ENCODE measurements at regions not wholly inside any gene's neighbourhood (a gene's known extent, or its start where the extent isn't known, plus 50 kb on each side); places are given as distances from the start of the nearest gene placed in this dataset.

DNA sequence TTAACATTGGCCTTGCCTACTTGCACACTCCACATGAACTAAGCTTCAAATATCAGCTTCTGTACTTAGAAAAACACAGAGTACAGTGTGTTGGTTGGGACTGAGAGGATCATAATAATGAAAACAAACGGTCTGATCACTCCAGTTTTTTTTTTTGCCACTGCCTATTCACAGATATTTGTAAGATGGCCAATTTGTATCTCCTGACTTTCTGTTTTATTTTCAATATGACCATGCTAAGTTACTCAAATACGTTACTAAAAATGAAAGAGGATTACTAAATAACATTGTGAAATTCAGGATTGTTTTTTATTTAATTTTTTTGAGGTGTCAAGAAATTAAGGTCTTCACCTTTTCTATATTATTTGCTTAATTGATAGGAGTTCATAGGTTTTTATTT lies 595.1 kb downstream of the TUSC7 start:
- no peak for DNase-seq

DNA sequence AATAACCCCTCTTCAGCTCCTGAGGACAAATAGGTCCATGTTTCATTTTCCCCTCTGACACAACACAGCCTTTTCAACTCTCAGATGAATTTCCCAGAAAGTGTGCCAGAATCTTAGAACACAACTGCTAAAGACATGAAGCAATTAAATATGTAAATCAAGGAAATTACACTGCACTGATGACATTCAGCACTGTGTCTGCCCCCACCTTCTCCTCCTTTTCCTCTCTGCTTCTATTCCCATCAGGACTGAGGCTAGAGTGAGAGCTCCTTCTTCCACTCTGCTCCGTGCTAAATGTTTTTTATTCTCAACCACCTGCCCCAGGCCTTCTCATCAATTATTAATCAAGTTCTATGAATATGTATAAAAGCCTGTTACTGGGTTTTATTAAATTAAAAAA lies 596.1 kb downstream of the TUSC7 start:
- no peak for DNase-seq

DNA sequence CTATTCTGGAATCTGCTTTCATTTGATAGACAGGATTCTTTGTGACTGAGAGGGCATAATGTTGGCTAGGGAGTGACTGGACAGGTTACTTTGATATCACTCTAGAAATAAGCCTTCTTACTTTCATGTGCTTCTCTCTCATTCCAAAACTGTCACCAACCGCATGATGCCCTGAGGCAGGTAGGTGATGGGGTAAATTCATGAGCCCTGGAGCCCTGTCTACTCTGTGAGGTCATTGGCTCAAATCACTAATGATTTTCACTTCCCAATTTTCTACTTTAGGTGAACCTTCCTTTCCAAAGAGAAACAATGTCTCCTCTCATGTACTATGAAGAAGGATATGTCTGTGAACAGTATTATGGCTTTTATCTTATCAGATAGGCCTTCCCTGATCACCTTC lies 596.7 kb downstream of the TUSC7 start:
- no peak for DNase-seq

DNA sequence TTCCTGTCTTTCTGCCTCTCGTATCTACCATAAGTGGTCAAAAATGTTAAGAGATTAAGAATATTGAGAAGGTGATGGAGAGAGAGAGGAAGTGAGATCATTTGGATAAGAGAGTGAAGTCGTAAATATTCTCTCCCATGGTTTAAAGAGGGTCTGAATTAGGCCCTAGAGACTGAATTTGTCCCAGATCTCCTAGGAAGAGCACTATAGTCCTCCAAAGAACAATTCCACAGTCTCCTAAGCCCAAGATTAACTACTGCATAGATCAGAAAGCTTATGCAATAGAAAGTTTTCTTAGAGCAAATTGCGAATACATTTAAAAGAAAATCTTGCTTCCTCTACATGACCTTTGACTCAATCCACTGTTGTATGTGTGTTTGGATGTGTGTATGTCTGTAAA lies 598.8 kb downstream of the TUSC7 start:
- DNase-seq = no peak

DNA sequence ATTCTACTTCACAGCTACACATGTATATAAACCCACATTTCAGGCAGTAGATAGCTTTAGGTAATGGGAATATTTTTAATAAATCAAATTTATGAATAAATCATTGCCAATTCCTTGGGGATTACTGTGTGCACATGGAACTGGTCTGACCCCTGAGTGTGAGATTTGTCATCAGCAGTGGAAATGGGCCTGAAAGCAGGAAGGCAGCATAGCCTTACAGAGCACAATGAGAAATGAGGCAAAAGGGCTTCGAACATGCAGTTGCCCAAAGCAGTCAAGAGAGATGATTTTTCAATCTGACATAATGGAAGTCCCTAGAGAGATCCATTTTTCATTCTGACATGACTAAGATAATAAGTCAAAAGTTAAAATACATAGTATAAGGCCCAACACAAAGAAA lies 599.2 kb downstream of the TUSC7 start:
- DNase-seq = no peak

DNA sequence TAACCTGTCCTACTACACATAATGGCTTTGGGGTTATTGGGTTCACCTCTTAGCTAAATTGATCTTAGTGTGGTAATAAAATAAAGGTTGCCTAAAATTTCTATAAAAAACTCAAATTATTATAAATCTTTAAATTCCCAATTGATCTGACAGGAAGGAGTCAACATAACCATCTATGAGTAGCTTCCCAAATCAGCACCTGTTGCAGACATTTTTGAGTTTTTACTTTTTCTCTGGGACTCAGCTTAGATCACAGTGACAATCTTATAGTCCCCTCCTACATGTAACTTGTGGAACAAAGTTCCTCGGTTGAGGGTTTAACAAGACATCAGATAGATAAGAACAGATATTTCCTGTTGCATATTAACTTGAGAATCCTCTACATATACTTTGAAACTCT lies 601.0 kb downstream of the TUSC7 start:
- no peak for DNase-seq

DNA sequence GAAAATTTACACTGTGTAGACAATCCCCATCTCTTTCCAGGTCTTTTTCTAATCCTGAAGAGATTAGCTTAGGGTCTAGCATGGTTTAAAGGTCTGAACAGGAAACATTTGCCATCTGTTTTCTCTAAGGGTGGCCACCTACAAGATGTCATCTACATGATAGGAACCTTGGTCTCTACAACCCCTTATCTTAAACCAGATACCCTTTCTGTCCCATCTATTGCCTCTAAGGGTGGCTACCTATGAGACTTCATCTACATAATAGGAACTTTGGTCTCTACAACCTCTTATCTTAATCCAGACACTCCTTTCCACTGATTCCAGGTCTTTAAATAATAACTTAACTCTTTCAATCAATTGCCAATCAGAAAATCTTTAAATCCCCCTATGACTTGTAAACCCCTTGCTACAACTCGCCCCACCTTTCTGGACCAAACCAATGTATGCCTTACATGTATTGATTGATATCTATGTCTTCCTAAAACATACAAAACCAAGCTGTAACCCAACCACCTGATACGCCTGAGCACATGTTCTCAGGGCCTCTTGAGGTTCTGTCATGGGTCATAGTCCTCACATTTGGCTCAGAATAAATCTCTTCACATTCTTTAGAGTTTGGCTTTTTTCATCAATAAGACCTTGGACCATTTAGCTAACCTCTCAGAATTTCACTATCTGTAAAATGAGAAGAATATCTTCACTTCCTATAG lies 605.0 kb downstream of the TUSC7 start:
- DNase-seq = no peak

DNA sequence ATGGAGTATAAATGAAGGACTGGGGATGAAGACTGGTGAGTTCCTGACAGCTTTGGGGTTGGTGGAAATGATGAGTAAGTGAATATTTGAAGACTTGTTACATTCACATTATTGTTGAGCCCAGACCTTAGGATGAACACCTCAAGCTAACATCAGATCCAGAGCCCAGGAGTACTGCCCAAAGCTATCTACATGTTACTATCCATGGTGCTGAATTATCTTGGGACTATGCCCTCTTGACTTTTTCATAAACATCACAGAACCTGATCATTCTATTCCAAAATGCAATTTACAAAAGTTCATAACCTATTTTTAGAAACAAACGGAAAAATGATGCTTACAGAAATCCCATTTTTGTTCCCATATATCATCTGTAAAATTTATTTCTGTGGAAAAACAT lies 613.3 kb downstream of the TUSC7 start:
- peak; percentile 14 for DNase-seq

DNA sequence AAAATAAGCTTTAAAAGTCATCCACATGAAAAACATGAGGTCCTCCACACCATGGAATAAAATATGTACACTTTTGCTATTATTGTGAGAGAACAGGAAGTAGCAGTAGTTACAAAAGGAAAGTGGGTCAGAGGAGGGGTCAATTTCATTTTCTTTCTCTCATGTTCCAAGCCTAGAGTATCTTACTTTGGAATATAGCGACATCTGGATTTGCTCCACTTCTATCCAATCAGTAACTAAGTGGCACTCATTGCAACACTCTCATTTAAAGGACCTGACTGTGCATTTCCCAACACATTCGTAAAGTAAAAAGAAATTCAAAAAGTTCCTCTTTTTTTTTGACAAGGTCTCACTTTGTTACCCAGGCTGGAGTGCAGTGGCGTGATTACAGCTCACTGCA lies 637.3 kb downstream of the TUSC7 start:
- DNase-seq = no peak

DNA sequence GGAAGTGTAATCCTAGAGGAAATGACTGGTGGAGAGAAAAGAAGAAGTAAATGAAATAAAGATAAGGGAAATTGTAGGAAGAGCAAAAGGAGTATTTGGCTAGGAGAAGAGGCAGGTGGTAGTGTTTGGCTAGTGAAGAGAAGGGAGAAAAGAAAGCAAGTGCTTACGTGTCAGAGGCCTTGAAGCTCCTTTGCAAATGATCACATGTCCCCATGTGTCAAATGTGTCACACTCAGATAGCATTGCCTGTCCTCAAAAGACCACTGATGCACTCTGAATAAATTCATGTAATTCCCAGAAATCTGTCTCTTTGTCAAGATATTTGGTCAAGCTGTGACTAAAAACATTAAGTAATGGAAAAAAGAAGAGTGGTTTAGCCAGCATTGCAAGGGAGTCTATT lies 639.3 kb downstream of the TUSC7 start:
- DNase-seq = no peak

DNA sequence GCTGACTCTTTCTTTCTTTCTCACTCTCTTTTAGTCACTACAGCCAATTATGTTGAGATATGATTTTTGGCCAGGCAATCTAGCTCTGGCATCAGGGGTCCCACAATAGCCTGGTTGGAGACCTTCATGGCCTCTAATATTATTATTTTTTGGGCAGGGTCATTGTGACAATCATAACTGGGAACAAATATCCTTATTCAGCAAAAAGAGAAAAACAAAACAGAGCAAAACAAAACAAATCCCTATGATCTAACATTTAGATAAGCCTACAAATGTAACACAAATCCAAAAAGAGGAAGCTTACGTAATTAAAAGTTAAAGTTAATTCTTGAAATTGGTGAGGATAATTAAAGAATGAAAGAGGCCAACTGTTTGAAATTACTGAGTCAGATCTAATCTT lies 640.0 kb downstream of the TUSC7 start:
- DNase-seq = no peak

DNA sequence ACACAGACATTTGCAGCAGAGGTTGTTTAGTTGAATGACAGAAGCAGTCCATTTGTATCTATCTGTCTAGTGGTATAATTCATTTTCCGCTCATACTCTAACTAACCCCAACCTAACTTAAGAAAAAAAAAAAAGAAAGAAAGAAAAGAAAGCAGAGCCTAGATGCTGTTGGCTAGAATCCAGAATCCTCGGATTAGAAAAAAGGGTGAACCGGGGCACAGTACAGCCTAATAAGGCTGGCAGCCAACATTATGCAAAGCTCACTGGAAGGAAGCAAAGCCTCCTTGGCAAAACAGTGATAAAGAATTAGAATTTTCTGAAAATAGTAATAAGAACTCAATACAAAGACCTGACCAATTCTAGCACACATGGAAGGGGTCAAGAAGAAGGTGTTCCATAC lies 640.8 kb downstream of the TUSC7 start:
- DNase-seq = no peak

DNA sequence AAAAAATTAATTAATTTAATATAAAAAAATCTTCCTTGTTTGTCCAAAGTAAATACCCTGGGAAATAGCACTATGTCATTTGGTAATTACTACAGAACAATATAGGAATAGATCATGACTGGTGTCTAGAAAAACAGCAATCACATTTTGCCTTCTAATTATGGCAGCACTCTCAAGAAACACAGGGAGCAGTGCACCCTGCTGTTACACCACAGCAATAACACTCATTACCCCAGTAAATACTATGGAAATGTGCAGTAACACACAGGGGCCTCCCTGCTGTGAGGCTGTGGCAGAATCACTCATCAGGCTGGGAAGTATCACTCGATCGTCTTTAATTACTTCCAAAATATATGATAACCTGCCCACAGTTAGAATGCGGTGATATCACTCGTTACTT lies 646.0 kb downstream of the TUSC7 start:
- DNase-seq = peak; percentile 6

DNA sequence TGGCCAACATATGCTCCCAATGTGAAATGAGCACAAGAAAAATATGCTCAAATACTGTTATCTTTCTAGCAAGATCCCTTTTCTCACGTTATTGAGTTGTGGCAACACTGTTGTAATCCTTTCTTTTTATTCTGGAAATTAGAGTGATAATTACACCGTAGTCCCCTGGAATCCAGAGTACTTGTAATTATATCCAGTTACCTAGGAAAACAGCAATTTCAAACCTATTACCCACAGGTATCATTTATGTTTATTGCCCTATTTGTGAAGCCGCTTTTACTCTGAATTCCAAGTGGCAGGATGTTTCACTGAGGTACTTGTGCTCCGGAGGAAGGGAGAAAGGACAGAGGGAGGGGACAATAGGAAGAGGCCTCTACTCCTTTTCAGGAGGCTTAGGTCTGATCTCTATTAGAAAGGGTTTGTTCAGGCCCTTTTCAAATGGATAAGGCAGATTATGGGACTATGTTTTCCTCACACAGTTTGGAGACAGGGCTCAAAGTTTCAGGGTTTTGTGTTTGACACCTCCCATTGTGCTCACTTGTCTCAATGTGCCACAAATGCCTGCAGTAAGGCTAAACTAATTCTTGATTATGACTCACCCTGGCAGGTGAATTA lies 646.6 kb downstream of the TUSC7 start:
- DNase-seq = no peak

DNA sequence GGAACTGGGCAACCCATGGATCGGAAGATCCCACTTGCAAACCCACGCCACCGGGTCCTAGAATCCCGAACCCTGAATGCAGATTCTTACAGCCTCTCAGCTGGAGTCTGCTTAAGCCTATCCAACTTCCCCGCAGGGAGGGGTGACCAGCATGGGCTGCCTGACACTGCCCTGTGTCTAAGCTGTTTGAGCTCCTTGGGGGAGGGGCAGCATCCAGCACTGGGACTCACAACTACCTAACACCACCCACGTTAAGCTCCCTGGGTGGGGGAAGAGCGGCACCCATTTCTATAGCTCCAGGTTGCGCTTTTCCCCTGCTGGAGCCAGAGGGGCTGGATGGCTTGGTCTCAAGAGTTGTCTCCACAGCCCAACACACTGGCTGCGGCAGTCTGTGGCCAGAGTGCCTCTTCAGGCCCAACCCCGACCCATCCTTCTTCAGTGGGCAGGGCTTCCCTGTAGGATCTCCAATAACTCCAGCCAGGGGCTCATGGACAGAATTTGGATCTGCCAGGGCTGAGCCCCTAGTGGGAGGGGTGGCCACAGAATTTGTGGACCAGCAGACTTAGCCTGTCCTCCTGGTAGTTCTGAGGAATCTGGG lies 649.2 kb downstream of the TUSC7 start:
- no peak for DNase-seq

DNA sequence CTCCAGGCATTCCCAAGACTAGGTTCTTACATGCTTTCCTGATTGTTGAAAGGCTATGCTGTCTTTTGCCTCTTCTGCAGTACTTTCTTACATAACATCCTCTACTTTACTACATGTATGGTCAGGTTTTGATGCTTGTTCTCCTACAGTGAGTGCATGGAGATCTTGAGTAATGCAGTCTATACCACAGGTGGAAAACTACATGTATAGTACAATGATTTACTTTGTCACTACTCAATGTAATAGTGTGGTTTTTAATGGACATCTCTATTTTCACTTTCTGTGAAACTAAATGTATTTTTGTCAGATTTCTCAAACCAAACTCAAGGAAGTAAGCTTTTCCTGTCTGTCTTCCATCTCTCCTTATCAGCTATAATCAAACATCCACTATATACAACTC lies 657.0 kb downstream of the TUSC7 start:
- no peak for DNase-seq

DNA sequence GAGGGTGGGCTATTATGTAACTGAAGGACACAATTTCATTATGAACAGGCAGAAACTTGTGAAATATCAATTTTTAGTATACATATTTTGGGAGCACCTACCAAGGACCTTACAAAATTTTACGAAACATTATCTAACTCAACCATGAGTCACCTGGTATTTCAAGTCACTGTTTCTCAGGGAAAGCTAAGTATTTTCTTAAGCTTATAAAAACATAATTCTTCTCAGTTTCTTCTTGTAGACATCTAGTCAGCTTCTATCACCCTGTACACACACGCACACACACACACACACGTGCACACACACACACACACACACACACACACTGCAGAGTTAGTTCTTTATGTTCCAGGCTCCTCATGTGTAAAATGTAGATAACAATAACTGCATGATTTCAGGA lies 658.3 kb downstream of the TUSC7 start:
- DNase-seq = no peak

DNA sequence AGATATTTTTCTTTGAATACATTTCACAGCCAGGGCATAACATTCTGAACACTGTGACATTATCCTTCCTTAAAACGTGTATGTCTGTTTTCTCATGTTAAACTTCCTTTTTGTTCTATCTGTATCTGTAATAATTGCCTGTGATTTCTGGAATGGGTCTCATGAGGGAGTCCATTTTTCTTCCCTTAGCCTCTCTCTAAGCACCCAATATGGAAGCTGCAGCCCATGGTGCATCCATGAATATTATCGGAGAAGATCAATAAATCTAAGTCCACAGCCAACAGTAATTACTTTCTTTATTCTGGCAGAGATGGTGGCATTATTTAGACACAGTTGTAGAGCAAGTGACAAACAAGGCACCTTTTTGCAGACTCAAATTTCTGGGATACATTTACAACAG lies 671.1 kb downstream of the TUSC7 start:
- no peak for DNase-seq

DNA sequence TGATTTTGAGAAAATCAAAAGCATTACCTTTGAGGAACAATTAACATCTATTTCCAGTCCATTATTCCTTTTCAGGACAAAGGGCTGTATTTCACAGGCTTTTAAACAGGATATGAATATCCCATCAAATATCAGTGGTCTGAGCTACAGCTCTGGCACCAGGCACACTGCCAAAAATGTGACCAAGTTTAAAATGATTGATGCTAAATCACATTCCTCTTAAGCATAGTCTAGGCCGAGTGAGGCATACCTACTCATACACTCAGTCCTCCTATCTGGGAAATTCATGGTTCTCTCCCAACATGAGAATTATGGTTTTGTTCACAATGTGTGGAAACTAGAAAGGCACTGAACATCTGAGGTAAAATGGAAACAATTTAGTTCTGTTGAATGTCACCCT lies 683.5 kb downstream of the TUSC7 start:
- DNase-seq = no peak

DNA sequence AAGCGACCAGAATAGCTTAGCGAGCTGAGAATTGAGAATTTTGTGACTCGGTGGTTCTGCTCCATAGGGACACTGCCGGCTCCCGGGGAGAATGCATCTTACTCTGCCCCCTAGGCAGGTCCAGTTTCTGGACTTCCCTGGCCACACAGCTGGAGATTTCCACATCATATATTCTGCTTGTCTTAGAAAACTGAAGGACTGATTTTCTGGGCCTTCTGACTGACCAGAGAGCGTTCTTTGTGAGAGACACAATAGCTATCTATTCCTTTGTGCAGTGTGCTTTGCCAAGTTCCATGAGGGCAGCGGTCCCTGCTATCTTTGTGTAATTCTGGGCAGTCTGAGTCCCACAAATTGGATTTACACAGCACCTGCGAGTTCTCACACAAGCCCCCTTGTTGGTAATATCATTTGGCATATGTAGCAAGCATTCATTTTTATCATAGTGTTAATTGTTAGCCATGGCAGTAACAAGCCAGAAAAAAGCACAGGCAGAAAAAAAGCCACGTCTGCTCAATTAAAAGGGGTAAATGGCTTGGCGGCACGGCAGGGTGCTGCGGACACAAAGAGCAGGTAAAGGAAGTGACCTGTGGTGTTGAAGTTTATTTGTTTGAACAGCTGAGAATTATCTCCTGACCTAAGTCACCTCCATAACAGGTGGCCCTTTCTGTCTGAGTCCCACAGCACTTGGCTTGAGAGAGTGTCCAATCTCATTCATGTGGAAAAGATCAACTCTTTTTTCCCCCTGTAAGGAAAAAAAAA lies 688.7 kb downstream of the TUSC7 start:
- DNase-seq = no peak

DNA sequence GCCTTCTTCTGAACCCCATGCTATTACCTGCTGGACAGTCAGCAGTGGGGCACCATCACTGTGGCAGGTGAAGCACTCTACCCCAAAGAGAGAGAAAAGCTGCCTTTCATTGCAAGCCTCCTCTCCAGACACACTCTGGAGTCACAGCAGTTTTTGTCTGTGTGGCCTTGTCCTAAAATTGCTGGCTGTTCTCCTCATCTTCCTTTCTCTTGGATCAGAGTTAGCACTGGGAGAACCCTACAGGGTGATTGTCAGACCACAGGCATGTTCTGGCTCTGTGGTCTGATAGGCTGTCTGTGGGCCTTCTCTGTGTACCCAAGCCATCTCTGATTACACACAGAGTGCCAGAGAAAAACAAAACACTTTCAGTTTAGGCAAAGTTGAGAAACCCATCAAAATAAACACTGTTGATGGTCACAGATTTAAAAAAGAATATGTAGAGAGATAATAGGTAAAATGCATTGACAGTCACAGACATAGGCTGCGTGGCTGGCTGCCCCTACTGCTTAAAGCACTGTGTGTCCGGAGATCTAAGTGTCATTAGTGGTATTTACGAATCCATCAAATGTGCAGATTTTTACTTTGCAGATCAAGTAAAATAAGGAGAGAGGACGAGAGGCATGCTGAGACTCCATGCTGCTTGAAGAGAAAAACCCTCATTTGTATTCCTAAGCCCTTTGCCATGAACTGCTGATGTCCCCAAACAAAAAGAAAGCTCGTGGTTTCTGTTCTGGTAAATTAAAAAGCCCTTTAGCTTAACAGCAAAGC lies 689.9 kb downstream of the TUSC7 start:
- no peak for DNase-seq

DNA sequence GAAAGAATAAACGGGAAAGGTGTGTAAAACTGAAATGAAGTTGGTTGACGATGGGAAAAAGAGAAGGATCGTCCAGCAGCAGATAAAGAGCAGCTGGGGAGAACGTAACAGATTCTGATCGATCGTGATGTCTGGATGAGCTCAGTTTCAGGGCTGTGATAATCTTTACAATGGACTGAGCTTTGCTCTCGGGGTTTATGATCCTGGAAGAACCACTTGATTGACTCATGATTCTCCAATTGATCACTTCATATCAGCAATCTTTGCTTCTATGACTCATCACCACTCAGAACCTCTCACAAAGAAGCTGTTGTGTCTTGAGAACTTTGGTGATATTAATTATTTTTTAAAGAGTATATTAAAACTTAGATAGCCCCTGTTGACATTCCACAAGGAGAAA lies 690.7 kb downstream of the TUSC7 start:
- no peak for DNase-seq

DNA sequence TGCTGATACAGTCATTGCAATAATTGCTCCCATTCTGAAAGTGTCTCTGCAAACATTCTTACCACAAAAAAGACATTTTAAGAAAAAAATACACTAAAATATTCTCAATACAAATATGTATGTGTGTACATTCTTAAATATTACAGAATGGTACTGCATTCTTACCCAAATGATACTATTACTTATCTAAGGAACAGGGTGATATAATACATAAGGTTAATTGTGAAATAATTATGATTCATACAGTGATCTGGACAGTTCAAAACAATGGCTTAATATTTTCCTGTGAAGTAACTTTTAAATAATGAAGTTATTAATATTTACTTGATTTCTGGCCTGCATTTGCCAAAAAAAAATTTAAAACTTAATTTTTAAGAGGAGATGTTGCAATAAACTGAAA lies 694.6 kb downstream of the TUSC7 start:
- no peak for DNase-seq

Measured in left kidney (tissue), 1 donor.